B cell (primary cell): ENCODE measurements at regions not wholly inside any gene's neighbourhood (a gene's known extent, or its start where the extent isn't known, plus 50 kb on each side); places are given as distances from the start of the nearest gene placed in this dataset.

Source experiments
- ATAC-seq: fragments of 200-7000 bp; cut with Tn5 transposase; one replicate; pipeline ENCODE4 v1.10.0; 2021; ENCODE audit warnings: low read depth, mild to moderate bottlenecking, moderate number of reproducible peaks, moderate library complexity
- CTCF ChIA-PET: fragments of 350-600 bp; sonication (Branson Sonifier 250); formaldehyde crosslinking; loops from one replicate; lab custom pipeline; 2021; ENCODE audit warnings: antibody characterized with exemption, inconsistent platforms; lab: Charles Lee
- POLR2A ChIA-PET: fragments of 350-600 bp; sonication (Branson Sonifier 250); formaldehyde crosslinking; loops from one replicate; lab custom pipeline; 2021; ENCODE audit warnings: antibody characterized with exemption; lab: Charles Lee
- DNase-seq: peaks from one replicate; pipeline ENCODE4 v3.0.0; 2013
- H2AFZ ChIP-seq: 2 replicates; pipeline ENCODE4 v1.6.1; 2012; ENCODE audit warnings: mild to moderate bottlenecking, low read depth, low read length; ENCODE audit not compliant: insufficient read depth, poor library complexity, severe bottlenecking
- H3K27ac ChIP-seq, 2 donors: 1 replicate in 1 of 2; 2 replicates in 1 of 2; pipeline ENCODE4 v1.5.1; 2012 to 2013; ENCODE audit warnings: low read length in 2 of 2, mild to moderate bottlenecking in 2 of 2, moderate library complexity in 1 of 2
- H3K27me3 ChIP-seq, 4 experiments: fragments of 200-600 bp in 1 of 4; sonication (generic) in 1 of 4; replicated peaks in 1 of 4; 1 replicate in 2 of 4; 2 replicates in 2 of 4; pipeline versions ENCODE4 v1.6.1 to v1.7.0; 2013 to 2016; ENCODE audit warnings: low read length in 3 of 4, mild to moderate bottlenecking in 2 of 4, mixed read lengths in 1 of 4, moderate library complexity in 1 of 4; ENCODE audit not compliant: insufficient read depth in 4 of 4, control insufficient read depth in 3 of 4; ENCODE audit errors: control extremely low read depth in 1 of 4
- H3K36me3 ChIP-seq, 2 experiments: replicated peaks in 1 of 2; 1 replicate in 1 of 2; 2 replicates in 1 of 2; pipeline versions ENCODE4 v1.6.1 to v1.7.1; 2013; ENCODE audit warnings: low read length in 1 of 2; ENCODE audit not compliant: insufficient read depth in 2 of 2, control insufficient read depth in 1 of 2; ENCODE audit errors: control extremely low read depth in 1 of 2, extremely low read depth in 1 of 2
- H3K4me1 ChIP-seq, 2 donors: fragments of 200-600 bp in 1 of 2; sonication (generic) in 1 of 2; 1 replicate in 1 of 2; 2 replicates in 1 of 2; pipeline versions ENCODE4 v1.5.1 to v1.6.1; 2013 to 2017; ENCODE audit warnings: low read length in 2 of 2; ENCODE audit not compliant: control insufficient read depth in 2 of 2, insufficient read depth in 2 of 2
- H3K4me2 ChIP-seq: replicated peaks from 2 replicates; pipeline ENCODE3; 2012; ENCODE audit warnings: mild to moderate bottlenecking, low read depth, low read length; ENCODE audit not compliant: poor library complexity, severe bottlenecking
- H3K4me3 ChIP-seq, 5 experiments: fragments of 200-600 bp in 1 of 5; sonication (generic) in 1 of 5; 1 replicate in 3 of 5; 2 replicates in 2 of 5; pipeline versions ENCODE4 v1.5.1 to v1.7.0; 2011 to 2016; ENCODE audit warnings: low read length in 4 of 5, mild to moderate bottlenecking in 4 of 5, low read depth in 2 of 5, control low read depth in 1 of 5, moderate library complexity in 1 of 5; ENCODE audit not compliant: insufficient read depth in 1 of 5; ENCODE audit errors: control extremely low read depth in 1 of 5, extremely low read depth in 1 of 5
- H3K79me2 ChIP-seq: fragments of 200-600 bp; sonication (generic); one replicate; pipeline ENCODE4 v1.6.0; 2016; ENCODE audit warnings: low read length; ENCODE audit not compliant: control insufficient read depth, insufficient read depth
- H3K9ac ChIP-seq: fragments of 200-600 bp; sonication (generic); 2 replicates; pipeline ENCODE4 v1.6.1; 2017; ENCODE audit warnings: mild to moderate bottlenecking, low read length, moderate library complexity
- H3K9me3 ChIP-seq, 3 donors: one replicate each; pipeline versions ENCODE4 v1.6.1 to v1.7.1; 2013; ENCODE audit warnings: low read length in 2 of 3; ENCODE audit not compliant: control insufficient read depth in 2 of 3, insufficient read depth in 1 of 3; ENCODE audit errors: control extremely low read depth in 1 of 3
- H4K20me1 ChIP-seq: 2 replicates; pipeline ENCODE4 v1.6.0; 2012; ENCODE audit warnings: mild to moderate bottlenecking, low read length; ENCODE audit not compliant: insufficient read depth, control insufficient read depth, poor library complexity, severe bottlenecking
- H3K27ac Mint-ChIP-seq: one replicate; pipeline ENCODE4 v1.8.0; 2021; ENCODE audit warnings: mixed read lengths
- H3K27me3 Mint-ChIP-seq: one replicate; pipeline ENCODE4 v1.8.0; 2021; ENCODE audit warnings: mixed read lengths
- H3K4me1 Mint-ChIP-seq: one replicate; pipeline ENCODE4 v1.8.0; 2021; ENCODE audit warnings: mixed read lengths
- H3K4me3 Mint-ChIP-seq: one replicate; pipeline ENCODE4 v1.8.0; 2021; ENCODE audit warnings: mixed read lengths
- H3K9me3 Mint-ChIP-seq: one replicate; pipeline ENCODE4 v1.8.0; 2022; ENCODE audit warnings: mixed read lengths; ENCODE audit not compliant: insufficient read depth
- EZH2 ChIP-seq: IDR thresholded peaks from 2 replicates; pipeline ENCODE4 v1.6.1; 2012; ENCODE audit warnings: borderline replicate concordance, low read depth, mild to moderate bottlenecking, moderate library complexity, low read length; ENCODE audit not compliant: insufficient read depth, poor library complexity, severe bottlenecking
- WGBS: methylation state at CpG from one replicate; pipeline ENCODE4 v1.1.5; 2013; ENCODE audit warnings: missing lambda C conversion rate; ENCODE audit not compliant: insufficient coverage; 5-methylcytosine and 5-hydroxymethylcytosine counted together
- intact Hi-C: fragments of 100-400 bp; cut with micrococcal nuclease; formaldehyde crosslinking; loops from one replicate; pipeline ENCODE4 v1.10.0; 2022
- TF ChIP-seq, protein P1 (sequence below): fragments of 200-600 bp; IDR thresholded peaks from one replicate; pipeline ENCODE4 v1.8.0; 2022; ENCODE audit warnings: antibody characterized with exemption, mild to moderate bottlenecking

DNA sequence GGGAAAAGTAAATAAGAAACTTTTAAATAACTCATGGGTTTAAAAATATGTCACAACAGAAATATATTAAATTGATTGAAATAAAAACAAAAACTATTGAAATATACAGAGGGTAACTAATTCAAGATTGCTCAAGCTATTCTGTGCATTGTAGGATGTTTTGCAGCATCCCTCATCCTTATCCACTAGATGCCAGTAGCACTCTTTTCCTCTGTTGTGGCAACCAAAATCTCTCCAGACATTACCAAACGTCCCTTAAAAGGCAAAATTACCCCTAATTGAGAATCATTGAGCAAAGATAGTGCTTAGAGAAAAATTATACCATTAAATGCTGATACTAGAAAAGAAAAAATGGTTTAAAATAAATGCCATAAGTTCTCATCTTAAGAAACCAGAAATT, 682.6 kb downstream of the RWDD3 start:
- intact Hi-C loops: no loop called here

DNA sequence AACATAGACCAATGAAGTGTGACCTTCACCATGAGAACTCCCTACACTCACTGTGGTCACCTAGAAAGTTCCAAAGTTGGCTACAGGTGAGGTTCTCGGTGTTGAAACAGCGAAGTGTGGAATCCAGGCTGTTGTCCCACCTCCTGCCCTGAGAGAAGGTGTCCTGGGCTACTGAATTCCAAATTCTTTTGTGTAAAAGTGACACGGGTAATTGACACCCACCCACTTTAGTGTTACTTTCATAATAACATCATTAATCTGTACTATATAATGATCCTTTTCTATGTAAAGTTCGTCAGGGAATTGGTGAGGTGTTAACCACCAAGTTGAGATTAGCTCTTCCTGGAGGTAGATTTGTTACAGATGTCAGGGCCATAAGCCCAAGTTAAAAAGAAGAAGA, 690.7 kb downstream of the RWDD3 start:
- no peaks in the 10 kb centered on the region for H3K27me3 ChIP-seq
- H3K36me3 ChIP-seq: no peaks in the 10 kb centered on the region
- H3K4me2 ChIP-seq: no peak overlapping the region
- H3K27ac ChIP-seq: no peak overlapping the region
- H3K9me3 Mint-ChIP-seq: peaks cover 2% of the 10 kb centered on the region
- DNase-seq: no peak
- H3K4me3 ChIP-seq: no peak overlapping the region
- no peak for ATAC-seq
- H4K20me1 ChIP-seq: no peaks in the 10 kb centered on the region
- no peak overlapping the region for H3K9ac ChIP-seq
- TF ChIP-seq, protein P1, sequence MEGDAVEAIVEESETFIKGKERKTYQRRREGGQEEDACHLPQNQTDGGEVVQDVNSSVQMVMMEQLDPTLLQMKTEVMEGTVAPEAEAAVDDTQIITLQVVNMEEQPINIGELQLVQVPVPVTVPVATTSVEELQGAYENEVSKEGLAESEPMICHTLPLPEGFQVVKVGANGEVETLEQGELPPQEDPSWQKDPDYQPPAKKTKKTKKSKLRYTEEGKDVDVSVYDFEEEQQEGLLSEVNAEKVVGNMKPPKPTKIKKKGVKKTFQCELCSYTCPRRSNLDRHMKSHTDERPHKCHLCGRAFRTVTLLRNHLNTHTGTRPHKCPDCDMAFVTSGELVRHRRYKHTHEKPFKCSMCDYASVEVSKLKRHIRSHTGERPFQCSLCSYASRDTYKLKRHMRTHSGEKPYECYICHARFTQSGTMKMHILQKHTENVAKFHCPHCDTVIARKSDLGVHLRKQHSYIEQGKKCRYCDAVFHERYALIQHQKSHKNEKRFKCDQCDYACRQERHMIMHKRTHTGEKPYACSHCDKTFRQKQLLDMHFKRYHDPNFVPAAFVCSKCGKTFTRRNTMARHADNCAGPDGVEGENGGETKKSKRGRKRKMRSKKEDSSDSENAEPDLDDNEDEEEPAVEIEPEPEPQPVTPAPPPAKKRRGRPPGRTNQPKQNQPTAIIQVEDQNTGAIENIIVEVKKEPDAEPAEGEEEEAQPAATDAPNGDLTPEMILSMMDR: no peak
- no peak for TF ChIP-seq EZH2
- H2AFZ ChIP-seq: no peak overlapping the region
- 60% methylated on average over 1 of the region's 4 CpGs for WGBS
- H3K4me3 Mint-ChIP-seq: no peak overlapping the region
- POLR2A ChIA-PET: no interaction called here
- H3K4me1 Mint-ChIP-seq: no peaks in the 10 kb centered on the region
- H3K27me3 Mint-ChIP-seq: no peaks in the 10 kb centered on the region
- intact Hi-C loops: no loop called here
- H3K79me2 ChIP-seq: no peaks in the 10 kb centered on the region
- no peak overlapping the region for H3K27ac Mint-ChIP-seq
- H3K4me1 ChIP-seq: no peaks in the 10 kb centered on the region
- H3K9me3 ChIP-seq: no peaks in the 10 kb centered on the region
- CTCF ChIA-PET: no interaction called here

More for the DNA sequence above, 682.6 kb downstream of the RWDD3 start:
- no peaks in the 10 kb centered on the region for H3K79me2 ChIP-seq
- peaks cover 0 to 8% (median 4%) of the 10 kb centered on the region in 3 donors for H3K9me3 ChIP-seq
- Mint-ChIP-seq H3K9me3 (peaks cover 10% of the 10 kb centered on the region), H3K27me3 (no peaks in the 10 kb centered on the region), H3K27ac (no peak overlapping the region), H3K4me1 (no peaks in the 10 kb centered on the region), H3K4me3 (no peak overlapping the region)
- TF ChIP-seq, protein P1: no peak
- TF ChIP-seq EZH2: no peak
- ChIA-PET CTCF (no interaction called here), POLR2A (no interaction called here)
- H3K27ac ChIP-seq: no peak overlapping the region
- H3K4me3 ChIP-seq: no peak overlapping the region
- no peak for ATAC-seq
- no CpG with 5 or more reads among the region's 1 CpG for WGBS
- no peak overlapping the region for H3K9ac ChIP-seq
- no peaks in the 10 kb centered on the region for H3K27me3 ChIP-seq
- H3K4me1 ChIP-seq: no peaks in the 10 kb centered on the region
- H2AFZ ChIP-seq: no peak overlapping the region
- no peaks in the 10 kb centered on the region for H3K36me3 ChIP-seq
- no peak for DNase-seq
- no peaks in the 10 kb centered on the region for H4K20me1 ChIP-seq
- H3K4me2 ChIP-seq: no peak overlapping the region
